Hepatocyte (in vitro differentiated cells): ENCODE measurements at regions not wholly inside any gene's neighbourhood (a gene's known extent, or its start where the extent isn't known, plus 50 kb on each side); places are given as distances from the start of the nearest gene placed in this dataset.

Experiments
- CTCF ChIP-seq: fragments of 200-600 bp; sonication (generic); IDR thresholded peaks from 2 replicates; pipeline ENCODE4 v1.5.1; 2016; ENCODE audit warnings: antibody characterized with exemption, mild to moderate bottlenecking; ENCODE audit not compliant: poor library complexity
- EZH2 ChIP-seq: fragments of 200-600 bp; sonication (generic); IDR thresholded peaks from 2 replicates; pipeline ENCODE4 v1.6.1; 2016; ENCODE audit warnings: antibody characterized with exemption, mild to moderate bottlenecking, borderline replicate concordance
- EZH2phosphoT487 ChIP-seq: fragments of 200-600 bp; sonication (generic); IDR thresholded peaks from one replicate; pipeline ENCODE4 v1.6.1; 2018; ENCODE audit warnings: antibody characterized with exemption, mild to moderate bottlenecking, low read depth, moderate library complexity; ENCODE audit not compliant: unreplicated experiment, severe bottlenecking

GRCh38 chr9:19924080-19924479, 135.2 kb upstream of the SLC24A2 start:
- no peak for TF ChIP-seq CTCF
- TF ChIP-seq EZH2, result no peak
- no peak for TF ChIP-seq EZH2phosphoT487
